HG03439 (cell line): ENCODE measurements at regions not wholly inside any gene's neighbourhood (a gene's known extent, or its start where the extent isn't known, plus 50 kb on each side); places are given as distances from the start of the nearest gene placed in this dataset.
"Not testable (repeated sequence)": the region's sequence is repeated elsewhere in the genome, so short reads cannot be mapped to it uniquely, and the experiment has no call there.

Source experiments
- ATAC-seq: cut with Tn5 transposase; IDR thresholded peaks from one replicate; pipeline ENCODE4 v1.9.1; 2021; ENCODE audit warnings: mild to moderate bottlenecking, moderate library complexity; ENCODE audit not compliant: unreplicated experiment

DNA sequence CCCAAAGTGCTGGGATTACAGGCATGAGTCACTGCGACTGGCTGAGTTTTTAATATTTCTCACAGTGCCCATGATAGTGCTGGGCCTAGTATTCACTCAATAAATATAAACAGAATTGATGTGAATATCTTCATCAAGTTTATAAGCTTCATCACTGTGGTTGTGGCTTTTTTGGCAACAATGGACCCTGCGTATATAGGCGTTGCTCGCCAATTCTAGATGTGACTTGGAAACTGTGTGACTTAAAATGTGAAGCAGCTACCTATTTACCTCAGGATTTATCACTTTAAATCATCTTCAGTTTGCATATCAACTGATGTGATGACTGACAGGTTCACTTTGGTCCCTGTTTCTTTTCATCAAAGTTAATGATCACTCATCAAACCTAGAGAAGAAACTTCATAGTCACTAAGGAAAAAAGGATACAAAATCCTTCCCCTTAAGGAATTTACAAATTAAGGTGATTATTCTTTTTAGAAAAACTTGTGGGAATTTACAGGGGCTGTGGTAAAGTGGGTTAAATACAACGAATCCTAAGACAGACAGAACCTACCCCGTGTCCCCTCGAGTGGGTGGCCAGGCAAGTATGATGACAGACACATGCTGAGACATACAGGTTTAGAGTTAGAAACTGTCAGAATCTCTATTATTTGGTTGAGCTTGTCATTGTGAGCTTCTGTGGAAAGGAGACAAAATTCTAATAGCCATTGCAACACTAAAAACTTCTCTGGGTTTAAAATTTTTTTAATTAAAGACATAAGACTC is 101.3 kb downstream of the AKAP11 start:
- ATAC-seq = no peak

DNA sequence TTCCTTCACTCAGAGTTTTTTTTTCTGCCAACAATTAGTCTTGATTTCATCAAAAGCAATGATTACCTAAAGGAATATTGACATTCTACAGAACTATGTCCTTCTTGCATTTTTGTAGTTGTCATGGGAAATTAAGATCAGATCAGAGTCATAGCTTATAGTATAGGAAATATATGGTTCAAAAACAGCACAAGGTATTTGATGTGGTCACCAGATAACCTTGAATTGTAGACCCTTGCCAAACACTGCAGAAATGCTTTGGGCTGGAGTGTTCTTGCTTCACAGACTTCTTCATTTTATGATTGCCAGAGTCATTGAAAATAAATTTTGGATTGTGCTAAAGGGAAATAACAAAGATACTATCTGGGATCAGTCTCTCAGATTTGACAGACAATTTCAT is 103.7 kb downstream of the AKAP11 start:
- no peak for ATAC-seq

GRCh38 chr13:42377640-42378382 is 105.9 kb downstream of the AKAP11 start:
- peak; percentile 83 for ATAC-seq

DNA sequence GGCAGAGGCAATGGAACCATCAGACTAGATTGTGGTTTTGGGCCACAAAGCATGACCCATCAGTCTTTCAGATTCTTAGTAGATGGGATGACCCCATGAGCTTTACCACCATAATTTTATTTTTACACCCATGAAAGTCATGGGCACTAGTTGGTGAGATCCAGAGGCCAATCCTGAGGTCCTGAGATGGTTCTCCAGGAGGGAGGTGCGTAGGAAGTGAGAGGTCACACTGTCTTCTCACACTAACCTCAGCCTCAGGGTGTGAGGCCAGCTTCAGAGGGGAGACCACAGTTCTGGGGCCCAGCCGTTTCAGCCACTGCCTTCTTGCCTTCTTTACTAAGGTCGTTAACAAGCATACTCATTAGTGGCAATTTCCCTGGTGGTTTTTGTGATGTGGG is 106.4 kb downstream of the AKAP11 start:
- peak; percentile 21 for ATAC-seq

GRCh38 chr13:42379241-42379640 is 107.3 kb downstream of the AKAP11 start:
- no peak for ATAC-seq

DNA sequence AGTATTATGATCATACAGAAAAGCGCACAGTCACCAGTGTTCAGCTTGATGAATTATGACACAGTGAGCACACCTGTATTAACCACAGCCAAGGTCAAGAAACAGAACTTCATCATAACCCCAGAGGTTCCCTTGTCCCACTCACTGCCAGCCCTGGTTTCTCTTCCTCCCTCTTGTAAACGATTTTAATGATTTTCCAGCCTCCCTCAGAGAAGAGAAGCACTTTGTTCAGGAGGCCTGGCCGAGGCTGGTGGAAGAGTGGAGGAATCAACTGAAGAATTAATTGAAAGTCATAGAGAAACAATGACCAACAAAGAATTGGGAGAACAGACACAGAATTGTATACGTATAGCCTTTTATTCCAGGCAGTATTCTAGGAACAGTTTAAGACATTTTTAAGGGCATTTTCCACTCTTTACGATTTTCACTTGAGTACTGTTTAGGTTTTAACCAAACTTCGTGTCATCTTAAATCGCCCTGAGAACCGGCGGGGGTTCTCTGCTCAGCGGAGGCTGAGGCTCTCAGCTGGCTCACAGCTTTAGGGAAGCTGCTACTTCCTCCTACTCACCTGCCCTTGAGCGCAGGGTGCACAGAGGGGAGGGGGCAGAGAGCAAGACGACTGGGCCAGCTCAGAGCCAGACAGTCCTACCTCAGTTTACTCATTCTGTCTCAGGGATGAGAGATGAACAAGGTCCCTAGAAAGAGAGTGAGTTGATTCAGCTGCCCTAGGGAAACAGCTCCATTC is 108.6 kb downstream of the AKAP11 start:
- peak; percentile 45 for ATAC-seq

DNA sequence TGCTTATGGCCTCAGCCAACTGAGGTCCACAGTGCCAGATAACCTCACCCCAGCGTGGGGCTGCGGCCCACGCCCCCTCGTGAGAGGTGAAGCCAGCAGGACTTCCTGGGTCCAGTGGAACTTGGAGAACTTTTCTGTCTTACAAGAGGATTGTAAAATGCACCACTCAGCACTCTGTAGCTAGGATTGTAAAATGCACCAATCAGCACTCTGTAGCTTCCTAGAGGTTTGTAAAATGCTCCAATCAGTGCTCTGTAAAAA is 109.1 kb downstream of the AKAP11 start:
- ATAC-seq = no peak

- ATAC-seq = not testable (repeated sequence)
These were observed 109.5 kb downstream of the AKAP11 start for GRCh38 chr13:42381426-42381825.

GRCh38 chr13:42383025-42383424 is 111.1 kb downstream of the AKAP11 start:
- no peak for ATAC-seq

DNA sequence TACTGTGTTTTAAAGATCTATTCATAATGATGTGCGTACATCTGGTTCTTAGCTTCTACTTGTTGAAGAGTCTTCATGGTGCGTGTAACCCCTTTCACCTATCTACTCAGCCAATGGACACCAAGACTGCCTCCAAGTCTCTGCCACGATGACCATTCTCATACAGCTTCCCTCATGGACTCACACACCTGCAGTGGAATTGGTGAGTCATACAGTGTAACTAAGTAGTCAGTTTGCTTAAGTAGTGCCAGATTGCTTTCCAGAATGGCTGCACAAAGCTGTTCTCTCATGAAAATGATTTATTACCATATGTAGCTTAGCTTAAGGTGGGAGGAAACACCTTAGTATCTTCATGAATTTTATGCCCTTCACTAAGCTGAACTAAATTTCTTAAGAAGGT is 112.3 kb downstream of the AKAP11 start:
- ATAC-seq = no peak

DNA sequence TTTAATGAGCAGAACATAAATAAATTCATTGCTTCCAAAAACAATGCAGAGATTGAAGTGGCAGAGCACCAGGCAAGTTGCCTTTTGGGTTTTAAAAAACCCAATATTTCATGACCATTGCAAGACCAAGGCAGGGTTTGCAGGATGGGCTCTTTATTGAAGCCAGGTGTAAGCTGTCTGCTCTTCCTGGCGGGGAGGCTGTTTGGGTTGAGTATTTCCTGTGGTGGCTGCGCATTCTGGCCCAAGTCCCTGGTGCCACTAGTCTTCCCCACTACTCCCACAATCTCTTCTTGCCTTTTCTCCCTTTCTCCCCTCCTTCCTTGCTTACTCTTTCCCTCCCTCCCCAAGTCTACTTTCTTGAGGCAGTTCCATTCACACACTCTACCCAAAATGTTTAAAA is 116.4 kb downstream of the AKAP11 start:
- ATAC-seq = no peak

GRCh38 chr13:42389041-42389440 is 117.1 kb downstream of the AKAP11 start:
- ATAC-seq = no peak

- no peak for ATAC-seq
These were observed 120.2 kb downstream of the AKAP11 start for GRCh38 chr13:42392180-42392579.

GRCh38 chr13:42392716-42393572 is 121.0 kb downstream of the AKAP11 start:
- ATAC-seq = peak; percentile 41

DNA sequence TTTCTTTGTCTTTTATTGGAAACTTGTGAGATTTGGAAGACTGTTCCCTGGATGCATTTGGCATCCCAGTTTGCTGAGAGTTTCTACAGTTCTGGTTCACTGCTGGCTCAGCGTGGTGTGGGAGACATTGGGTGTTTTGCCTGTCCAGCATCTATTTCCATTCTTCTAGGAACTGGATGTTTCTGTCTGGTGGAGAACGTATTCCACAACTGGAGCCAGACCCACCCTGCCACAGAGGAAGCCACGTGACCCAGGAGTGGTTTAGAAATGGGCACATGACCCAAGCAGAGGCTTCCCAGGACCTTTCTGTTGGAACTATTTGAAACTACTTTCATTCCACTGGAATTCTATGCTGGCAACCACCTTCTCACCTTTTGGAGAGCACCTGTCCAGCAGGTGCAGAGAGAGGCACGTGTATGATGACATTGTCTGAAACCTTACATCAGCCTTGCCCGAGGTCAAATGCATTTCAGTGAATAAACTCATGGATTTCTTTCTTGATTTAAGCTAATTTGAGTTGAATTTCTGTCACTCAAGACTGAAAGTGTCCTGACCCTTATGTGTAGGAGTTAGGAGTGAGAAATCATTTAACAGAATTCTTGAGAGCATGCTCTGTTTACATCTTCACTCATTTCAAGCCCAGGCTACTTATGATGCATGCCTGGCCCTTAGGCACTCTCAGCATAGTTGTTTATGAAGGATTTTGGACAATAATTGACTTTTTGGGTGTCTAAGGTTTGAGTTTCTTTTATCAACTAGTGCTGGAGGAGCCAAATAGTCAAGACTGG is 121.8 kb downstream of the AKAP11 start:
- no peak for ATAC-seq

- ATAC-seq = no peak
These were observed 122.4 kb downstream of the AKAP11 start for GRCh38 chr13:42394361-42394708.

- ATAC-seq = no peak
These were observed 122.7 kb downstream of the AKAP11 start for GRCh38 chr13:42394711-42395085.

- no peak for ATAC-seq
These were observed 123.3 kb downstream of the AKAP11 start for GRCh38 chr13:42395086-42395821.

DNA sequence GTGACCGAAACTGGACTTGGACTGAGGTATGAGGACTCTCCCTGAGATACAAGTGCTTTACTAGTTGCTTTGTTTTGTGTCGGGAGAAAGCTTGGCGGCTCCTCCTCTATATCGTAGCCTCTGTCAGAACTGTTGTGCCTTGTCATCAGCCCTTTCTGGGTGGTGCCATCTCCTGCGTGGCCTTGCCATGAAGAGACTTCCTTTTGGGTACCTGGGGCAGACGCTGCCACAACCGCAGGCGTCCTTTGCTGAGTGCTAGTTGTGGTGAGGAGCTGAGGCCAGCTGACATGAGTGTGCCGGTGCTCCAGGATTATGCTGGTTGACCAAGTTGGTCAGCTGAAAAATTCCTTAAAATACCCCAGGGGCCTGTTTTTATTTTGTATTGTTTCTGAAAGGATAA is 124.5 kb downstream of the AKAP11 start:
- peak; percentile 41 for ATAC-seq
